ELF-1 (cell line): ENCODE measurements at regions not wholly inside any gene's neighbourhood (a gene's known extent, or its start where the extent isn't known, plus 50 kb on each side); places are given as distances from the start of the nearest gene placed in this dataset.
"Not testable (repeated sequence)": the region's sequence is repeated elsewhere in the genome, so short reads cannot be mapped to it uniquely, and the experiment has no call there.

ENCODE experiments used
- DNase-seq: peaks from one replicate; pipeline ENCODE4 v3.0.0-alpha.2; 2016; ENCODE audit warnings: low read depth, low spot score

GRCh38 chr5:124620743-124621142 is 125.7 kb downstream of the ZNF608 start:
- DNase-seq, result no peak

DNA sequence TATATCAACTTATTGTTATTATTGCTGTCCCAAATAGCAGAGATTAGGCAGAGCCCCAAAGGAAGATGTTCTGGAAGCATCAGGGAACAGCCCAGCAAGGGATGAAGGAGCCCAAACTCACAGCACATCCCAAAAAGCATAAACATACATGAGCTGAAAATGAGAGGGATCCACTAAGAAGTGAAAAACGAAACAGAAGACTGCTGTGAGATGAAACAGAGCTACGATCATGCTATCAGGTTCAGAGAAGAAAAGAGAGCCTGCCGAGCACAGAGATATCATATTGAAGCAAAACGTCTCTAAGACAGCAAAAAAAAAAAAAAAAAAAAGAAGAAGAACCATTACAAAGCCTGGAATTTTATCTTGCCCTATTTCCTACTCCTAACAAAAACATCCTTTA is 127.3 kb downstream of the ZNF608 start:
- DNase-seq, result no peak

GRCh38 chr5:124617787-124618186 is 128.7 kb downstream of the ZNF608 start:
- no peak for DNase-seq

- DNase-seq, result no peak
These were observed 131.5 kb downstream of the ZNF608 start for GRCh38 chr5:124614836-124615385.

GRCh38 chr5:124614105-124614504 is 132.3 kb downstream of the ZNF608 start:
- no peak for DNase-seq

DNA sequence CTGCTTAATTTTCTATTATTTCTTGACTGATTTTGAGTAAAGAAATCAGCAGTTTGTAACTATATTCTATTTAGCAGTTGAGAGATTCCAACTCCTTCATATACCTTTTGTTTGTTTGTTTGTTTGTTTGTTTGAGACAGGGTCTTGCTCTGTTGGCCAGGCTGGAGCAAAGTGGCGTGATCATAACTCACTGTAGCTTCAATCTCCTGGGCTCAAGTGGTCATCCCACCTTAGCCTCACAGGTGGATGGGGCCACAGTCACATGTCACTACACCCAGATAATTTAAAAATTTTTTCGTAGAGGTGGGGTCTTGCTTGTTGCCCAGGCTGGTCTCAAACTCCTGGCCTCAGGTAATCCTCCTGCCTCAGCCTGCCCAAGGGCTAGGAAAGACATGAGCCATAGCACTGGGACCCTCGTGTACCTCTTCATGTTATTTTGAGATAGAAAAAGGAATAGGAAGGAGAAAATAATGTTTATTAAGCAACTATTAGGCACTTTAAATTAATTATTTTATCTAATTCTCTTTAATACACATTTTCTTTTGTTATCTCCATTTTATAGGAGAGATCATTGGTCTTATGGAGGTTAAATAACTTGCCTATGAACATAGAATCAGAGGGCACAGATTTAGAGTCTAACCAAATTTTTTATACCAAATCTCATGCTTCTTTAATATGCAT is 133.0 kb downstream of the ZNF608 start:
- DNase-seq, result no peak

DNA sequence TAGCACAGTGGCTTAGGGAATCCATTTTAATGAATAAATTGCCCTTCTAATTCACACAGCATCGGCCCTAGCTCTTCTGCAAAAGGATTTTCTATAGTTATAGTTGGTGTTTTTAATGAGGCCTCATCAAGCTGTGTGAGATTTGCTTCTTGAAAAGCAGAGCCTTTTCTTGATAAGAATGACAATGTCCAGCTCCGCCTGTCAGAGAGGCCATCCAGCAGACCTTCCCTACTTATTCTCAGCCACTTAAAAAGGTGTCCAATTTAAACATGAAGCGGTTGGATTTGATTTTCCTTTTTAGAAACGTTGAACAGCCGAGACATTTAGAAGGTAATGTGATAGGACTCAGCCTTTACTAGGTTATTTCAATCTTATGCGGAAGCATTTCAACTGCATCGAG is 134.4 kb downstream of the ZNF608 start:
- no peak for DNase-seq

- not testable (repeated sequence) for DNase-seq
These were observed 135.2 kb downstream of the ZNF608 start for GRCh38 chr5:124611262-124611661.

- DNase-seq, result not testable (repeated sequence)
These were observed 136.8 kb downstream of the ZNF608 start for GRCh38 chr5:124609685-124610084.

GRCh38 chr5:124606543-124606942 is 139.9 kb downstream of the ZNF608 start:
- no peak for DNase-seq

DNA sequence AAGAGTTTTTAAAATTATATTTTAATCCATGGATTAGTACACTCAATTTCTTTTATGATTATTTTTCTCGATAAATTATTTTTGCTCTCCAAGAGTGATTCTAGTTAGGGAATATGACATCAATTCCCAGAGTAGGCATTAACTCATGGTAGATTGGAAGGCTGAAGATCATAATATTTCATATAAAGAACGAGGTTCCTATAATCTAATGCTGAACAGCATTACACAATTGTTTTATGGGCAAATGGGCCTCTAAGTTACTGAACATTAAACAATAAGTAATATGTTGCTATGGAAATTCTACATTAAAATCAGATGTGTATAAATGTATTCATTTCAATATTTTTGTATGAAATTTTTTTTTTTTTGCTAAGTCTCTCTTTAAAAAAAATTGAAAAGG is 140.3 kb downstream of the ZNF608 start:
- DNase-seq, result no peak

- DNase-seq, result no peak
These were observed 140.9 kb downstream of the ZNF608 start for GRCh38 chr5:124605541-124605940.

GRCh38 chr5:124604419-124604818 is 142.0 kb downstream of the ZNF608 start:
- DNase-seq, result no peak

GRCh38 chr5:124602925-124603650 is 143.4 kb downstream of the ZNF608 start:
- no peak for DNase-seq

DNA sequence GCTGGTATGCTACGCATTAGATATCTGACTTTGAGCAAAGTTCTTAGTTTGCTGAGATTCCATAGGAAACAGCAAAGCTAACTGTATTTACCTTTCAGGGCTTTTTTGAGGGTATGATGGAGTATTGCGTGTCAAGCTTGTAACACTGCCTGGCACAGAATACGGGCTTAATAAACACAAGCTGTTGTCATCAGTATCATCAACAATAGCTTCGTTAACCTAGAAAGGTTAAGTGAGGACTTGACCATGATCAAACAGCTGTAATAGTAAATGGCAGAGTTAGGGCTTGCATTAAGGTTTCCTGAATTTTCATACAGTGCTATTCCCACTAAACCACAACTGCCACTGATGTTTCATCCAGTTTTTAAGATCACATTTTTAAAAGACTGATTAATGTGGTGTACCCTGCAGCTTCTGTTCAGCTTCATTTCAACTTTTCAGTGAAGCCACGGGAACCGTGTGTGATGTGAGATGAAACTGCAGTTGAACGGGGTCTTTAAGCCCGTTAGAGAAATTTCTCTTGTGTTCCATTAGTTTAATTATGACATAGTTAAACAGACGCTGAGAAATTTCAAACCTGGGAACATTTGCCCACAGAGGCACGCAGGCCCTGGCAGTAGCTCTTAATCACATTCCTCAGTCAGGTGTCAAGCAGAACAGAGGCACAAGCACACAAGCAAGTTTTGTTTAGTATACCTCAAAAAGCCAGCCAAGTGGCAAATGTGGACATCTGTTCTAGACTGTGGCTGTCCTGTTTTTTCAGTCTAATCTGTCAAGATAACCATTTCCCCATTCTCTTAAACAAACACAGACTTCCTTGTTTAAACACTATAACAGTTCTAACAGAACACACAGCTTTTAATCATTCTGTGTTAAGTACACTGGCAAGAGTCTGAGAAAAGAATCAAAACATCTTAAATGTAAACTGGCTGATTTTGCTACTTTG is 147.1 kb downstream of the ZNF608 start:
- peak; percentile 19 for DNase-seq

- DNase-seq, result peak; percentile 31
These were observed 149.6 kb downstream of the ZNF608 start for GRCh38 chr5:124596595-124597421.

DNA sequence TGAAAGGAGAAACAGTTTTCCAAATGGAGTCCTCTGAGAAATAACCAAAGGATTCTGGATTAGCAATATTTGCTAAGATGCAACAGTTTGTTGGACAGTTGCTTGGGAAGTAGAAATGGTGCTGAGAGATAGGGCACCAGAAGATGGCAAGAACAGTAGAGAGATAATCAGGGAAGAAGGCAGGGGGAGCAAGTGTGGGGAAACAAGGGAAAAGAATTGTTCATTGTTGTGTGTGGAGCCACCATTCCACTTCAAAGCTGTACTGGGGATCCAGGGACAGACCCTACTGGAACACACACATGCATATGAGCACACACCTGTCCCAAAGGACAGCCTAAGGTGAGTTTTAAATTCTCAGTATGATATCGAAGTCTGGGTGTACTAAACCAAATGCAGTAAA is 152.5 kb downstream of the ZNF608 start:
- DNase-seq, result no peak

GRCh38 chr5:124592891-124593290 is 153.5 kb downstream of the ZNF608 start:
- peak; percentile 65 for DNase-seq

GRCh38 chr5:124591583-124591982 is 154.9 kb downstream of the ZNF608 start:
- peak; percentile 36 for DNase-seq

- DNase-seq, result no peak
These were observed 155.8 kb downstream of the ZNF608 start for GRCh38 chr5:124590686-124591085.

GRCh38 chr5:124587280-124587679 is 159.2 kb downstream of the ZNF608 start:
- no peak for DNase-seq
